ENCODE measurements at regions not wholly inside any gene's neighbourhood (a gene's known extent, or its start where the extent isn't known, plus 50 kb on each side); places are given as distances from the start of the nearest gene placed in this dataset.

DNA sequence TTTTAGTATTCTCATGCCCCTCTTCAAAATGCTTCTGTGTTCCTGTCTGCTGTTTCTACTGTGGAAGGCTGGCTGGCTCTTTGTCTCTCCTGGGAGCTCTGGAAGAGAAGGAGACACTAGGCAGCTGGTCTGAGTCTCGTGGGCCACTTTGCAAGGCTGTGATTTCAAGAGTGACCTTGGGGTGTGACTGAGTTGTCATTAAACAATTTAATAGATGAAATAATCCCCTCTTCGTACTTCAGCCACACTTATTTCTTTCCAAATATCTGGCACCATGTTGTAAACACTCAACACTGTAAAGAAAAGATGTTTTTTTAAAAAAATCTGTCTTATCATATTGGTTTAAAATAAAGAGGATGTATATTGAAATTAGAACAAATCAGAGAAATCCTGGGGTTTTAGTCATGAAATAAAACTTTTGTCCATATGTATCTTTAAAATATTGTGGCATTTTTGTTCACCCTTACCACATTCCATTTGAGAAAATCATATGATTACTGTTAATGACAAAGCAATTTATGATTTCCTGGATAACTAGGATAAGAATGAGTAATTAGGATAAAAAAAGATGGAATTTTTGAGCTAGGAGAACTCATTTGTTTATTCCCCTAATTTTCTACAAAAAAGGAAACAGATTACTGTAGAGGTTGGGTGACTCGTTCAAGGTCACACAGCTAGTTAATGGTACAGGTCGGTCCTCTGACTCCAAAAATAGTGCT is 200.8 kb downstream of the MAT2B start:
- no peaks in the 10 kb centered on the region for H3K36me3 Mint-ChIP-seq (ENCODE audit: low read depth)
- intact Hi-C loops (cut with micrococcal nuclease), result no loop called here
- no peak overlapping the region for H3K27ac Mint-ChIP-seq
- TF ChIP-seq, protein P1, sequence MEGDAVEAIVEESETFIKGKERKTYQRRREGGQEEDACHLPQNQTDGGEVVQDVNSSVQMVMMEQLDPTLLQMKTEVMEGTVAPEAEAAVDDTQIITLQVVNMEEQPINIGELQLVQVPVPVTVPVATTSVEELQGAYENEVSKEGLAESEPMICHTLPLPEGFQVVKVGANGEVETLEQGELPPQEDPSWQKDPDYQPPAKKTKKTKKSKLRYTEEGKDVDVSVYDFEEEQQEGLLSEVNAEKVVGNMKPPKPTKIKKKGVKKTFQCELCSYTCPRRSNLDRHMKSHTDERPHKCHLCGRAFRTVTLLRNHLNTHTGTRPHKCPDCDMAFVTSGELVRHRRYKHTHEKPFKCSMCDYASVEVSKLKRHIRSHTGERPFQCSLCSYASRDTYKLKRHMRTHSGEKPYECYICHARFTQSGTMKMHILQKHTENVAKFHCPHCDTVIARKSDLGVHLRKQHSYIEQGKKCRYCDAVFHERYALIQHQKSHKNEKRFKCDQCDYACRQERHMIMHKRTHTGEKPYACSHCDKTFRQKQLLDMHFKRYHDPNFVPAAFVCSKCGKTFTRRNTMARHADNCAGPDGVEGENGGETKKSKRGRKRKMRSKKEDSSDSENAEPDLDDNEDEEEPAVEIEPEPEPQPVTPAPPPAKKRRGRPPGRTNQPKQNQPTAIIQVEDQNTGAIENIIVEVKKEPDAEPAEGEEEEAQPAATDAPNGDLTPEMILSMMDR (IDR thresholded peaks at IDR 0.05), result no peak
- no peaks in the 10 kb centered on the region for H3K27me3 Mint-ChIP-seq
- H3K4me1 Mint-ChIP-seq (ENCODE audit: low read depth), result no peaks in the 10 kb centered on the region
- no peaks in the 10 kb centered on the region for H3K9me3 Mint-ChIP-seq
- no peak overlapping the region for H3K4me3 Mint-ChIP-seq
- POLR2A ChIA-PET, result no interaction called here
- ATAC-seq, result no peak
- no peak for DNase-seq
- CTCF ChIA-PET, result no interaction called here

DNA sequence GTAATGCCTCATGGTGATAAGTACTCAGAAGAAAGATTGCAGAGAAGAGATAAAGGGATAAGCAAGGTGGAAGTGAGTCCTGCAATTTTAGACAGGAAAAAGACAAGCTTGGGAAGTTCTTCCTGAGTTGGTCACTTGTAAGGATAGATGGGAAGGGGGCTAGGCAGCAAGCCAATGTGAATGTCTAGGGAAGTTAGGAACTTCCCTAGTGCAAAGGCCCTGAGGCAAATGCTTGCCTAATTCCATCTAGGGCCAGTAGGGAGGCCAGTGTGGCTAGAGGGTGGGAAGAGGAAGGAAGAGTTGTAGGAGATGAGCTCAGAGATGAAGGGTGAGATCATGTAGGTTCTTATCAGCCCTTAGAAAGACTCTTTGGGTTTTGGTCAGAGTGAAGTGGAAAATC is 206.6 kb downstream of the MAT2B start:
- Mint-ChIP-seq H3K4me3 (no peak overlapping the region), H3K27me3 (no peaks in the 10 kb centered on the region), H3K36me3 (ENCODE audit: low read depth) (no peaks in the 10 kb centered on the region), H3K4me1 (ENCODE audit: low read depth) (no peaks in the 10 kb centered on the region), H3K27ac (no peak overlapping the region), H3K9me3 (peaks cover 3% of the 10 kb centered on the region)
- POLR2A ChIA-PET, result no interaction called here
- CTCF ChIA-PET, result no interaction called here
- no peak for DNase-seq
- intact Hi-C loops (cut with micrococcal nuclease), result no loop called here
- no peak for ATAC-seq
- TF ChIP-seq, protein P1 (IDR thresholded peaks at IDR 0.05), result no peak

DNA sequence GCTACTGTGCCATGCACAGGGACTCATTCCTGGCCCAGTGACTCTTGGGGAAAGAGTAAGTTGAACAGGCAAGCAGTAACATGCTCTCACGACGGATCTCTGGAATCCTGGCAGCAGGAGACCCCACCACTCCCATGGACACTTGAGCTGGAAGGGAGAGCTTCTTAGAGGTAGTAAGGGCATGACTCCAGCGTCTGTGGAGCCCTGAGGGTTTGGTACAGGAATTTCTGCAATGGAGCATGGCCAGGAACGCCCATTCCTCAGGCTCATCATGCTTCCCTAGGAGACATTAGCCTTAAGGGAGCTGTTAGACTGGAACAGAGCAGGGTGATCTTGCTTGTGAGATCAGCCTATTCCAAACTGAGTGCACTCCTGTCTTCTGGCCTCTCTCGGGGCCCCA is 212.9 kb downstream of the MAT2B start:
- Mint-ChIP-seq H3K4me3 (no peak overlapping the region), H3K9me3 (peaks cover 3% of the 10 kb centered on the region), H3K36me3 (ENCODE audit: low read depth) (no peaks in the 10 kb centered on the region), H3K4me1 (ENCODE audit: low read depth) (no peaks in the 10 kb centered on the region), H3K27me3 (no peaks in the 10 kb centered on the region), H3K27ac (no peak overlapping the region)
- ATAC-seq (no peak), DNase-seq (no peak)
- intact Hi-C loops (cut with micrococcal nuclease), result no loop called here
- POLR2A ChIA-PET, result no interaction called here
- TF ChIP-seq, protein P1 (IDR thresholded peaks at IDR 0.05), result no peak
- CTCF ChIA-PET, result no interaction called here

DNA sequence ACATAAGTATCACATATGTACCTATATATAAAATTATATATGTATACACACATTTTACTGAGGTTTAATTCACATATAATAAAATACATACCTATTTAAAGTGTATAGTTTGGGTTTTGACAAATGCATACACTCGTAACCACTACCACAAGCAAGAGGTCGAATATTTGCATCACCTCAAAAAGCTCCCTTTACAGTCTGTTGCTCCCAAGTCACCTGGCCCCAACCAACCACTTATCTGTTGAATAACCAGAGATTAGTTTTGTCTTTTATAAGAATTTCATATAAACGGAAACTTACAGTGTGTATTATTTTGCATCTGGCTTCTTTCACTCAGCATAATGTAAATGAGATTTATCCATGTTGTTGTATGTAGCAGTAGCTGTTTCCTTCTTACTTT is 218.9 kb downstream of the MAT2B start:
- Mint-ChIP-seq H3K27ac (no peak overlapping the region), H3K27me3 (no peaks in the 10 kb centered on the region), H3K4me3 (no peak overlapping the region), H3K9me3 (no peaks in the 10 kb centered on the region), H3K36me3 (ENCODE audit: low read depth) (no peaks in the 10 kb centered on the region), H3K4me1 (ENCODE audit: low read depth) (no peaks in the 10 kb centered on the region)
- no peak for ATAC-seq
- POLR2A ChIA-PET, result no interaction called here
- DNase-seq, result no peak
- TF ChIP-seq, protein P1 (IDR thresholded peaks at IDR 0.05), result no peak
- intact Hi-C loops (cut with micrococcal nuclease), result no loop called here
- CTCF ChIA-PET, result no interaction called here

DNA sequence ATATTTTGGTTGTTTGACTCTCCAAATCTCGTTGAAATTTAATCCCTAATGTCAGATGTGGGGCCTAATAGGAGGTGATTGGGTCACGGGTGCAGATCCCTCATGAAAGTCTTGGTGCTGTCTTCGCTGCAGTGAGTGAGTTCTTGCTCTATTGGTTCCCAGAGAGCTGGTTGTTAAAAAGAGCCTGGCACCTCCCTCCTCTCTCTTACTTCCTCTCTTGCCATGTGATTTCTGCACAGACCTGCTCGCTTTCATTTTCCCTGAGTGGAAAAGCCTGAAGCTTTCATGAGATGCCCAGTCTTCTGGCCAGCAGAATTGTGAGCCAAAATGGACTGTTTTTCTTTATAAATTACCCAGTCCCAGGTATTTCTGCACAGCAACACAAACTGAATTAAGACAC is 221.6 kb downstream of the MAT2B start:
- ChIA-PET POLR2A (no interaction called here), CTCF (no interaction called here)
- no peak overlapping the region for H3K27ac Mint-ChIP-seq
- intact Hi-C loops (cut with micrococcal nuclease), result no loop called here
- DNase-seq, result no peak
- TF ChIP-seq, protein P1 (IDR thresholded peaks at IDR 0.05), result no peak
- no peaks in the 10 kb centered on the region for H3K4me1 Mint-ChIP-seq (ENCODE audit: low read depth)
- H3K9me3 Mint-ChIP-seq, result no peaks in the 10 kb centered on the region
- no peak for ATAC-seq
- no peak overlapping the region for H3K4me3 Mint-ChIP-seq
- no peaks in the 10 kb centered on the region for H3K36me3 Mint-ChIP-seq (ENCODE audit: low read depth)
- no peaks in the 10 kb centered on the region for H3K27me3 Mint-ChIP-seq

Data from activated CD8-positive, alpha-beta T cell treated with anti-CD3 and anti-CD28 coated beads for 36 hours (primary cell).